Breast epithelium (tissue), 3 donors: ENCODE measurements at regions not wholly inside any gene's neighbourhood (a gene's known extent, or its start where the extent isn't known, plus 50 kb on each side); places are given as distances from the start of the nearest gene placed in this dataset.

Experiments used
- POLR2A ChIP-seq: fragments of 450-650 bp; IDR thresholded peaks from one replicate; pipeline ENCODE4 v1.6.1; 2016; ENCODE audit warnings: antibody characterized with exemption, mild to moderate bottlenecking, moderate library complexity
- POLR2AphosphoS5 ChIP-seq, 3 donors: sonication (generic); formaldehyde crosslinking; IDR thresholded peaks; one replicate each; pipeline ENCODE4 v1.6.1; 2017; ENCODE audit warnings: antibody characterized with exemption in 3 of 3
- TF ChIP-seq, protein P1 (sequence below), 3 donors: fragments of 450-650 bp; IDR thresholded peaks; one replicate each; pipeline ENCODE4 v1.5.1; 2016 to 2017; ENCODE audit warnings: antibody characterized with exemption in 3 of 3, mild to moderate bottlenecking in 3 of 3, moderate library complexity in 3 of 3

DNA sequence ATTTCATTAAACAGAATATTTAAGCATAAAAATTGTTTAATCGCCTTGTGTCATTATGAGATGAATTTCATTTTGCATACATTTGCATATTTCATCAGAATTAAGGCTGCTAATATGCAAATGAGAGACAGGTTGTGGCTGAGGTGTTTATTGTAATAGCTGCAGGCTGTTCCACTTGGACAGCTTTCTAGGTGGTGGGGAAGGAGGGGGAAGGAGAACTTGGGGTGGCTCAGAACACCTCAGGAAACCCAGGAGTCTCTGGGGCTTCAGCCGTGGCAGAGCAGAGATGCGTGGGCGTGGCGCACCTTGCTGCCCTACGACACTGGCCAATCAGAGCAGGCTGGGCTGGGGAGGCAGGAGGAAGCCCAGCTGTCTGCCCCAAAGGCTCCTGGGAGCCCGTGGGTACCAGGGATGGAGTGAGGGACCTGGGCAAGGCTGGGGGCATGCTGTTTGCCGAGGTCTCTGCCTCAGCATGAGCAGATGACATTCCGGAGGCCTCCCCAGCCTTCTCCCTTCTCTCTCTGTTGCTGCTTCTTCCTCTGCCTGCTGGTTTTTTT lies 542.9 kb downstream of the MN1 start:
- TF ChIP-seq, protein P1, sequence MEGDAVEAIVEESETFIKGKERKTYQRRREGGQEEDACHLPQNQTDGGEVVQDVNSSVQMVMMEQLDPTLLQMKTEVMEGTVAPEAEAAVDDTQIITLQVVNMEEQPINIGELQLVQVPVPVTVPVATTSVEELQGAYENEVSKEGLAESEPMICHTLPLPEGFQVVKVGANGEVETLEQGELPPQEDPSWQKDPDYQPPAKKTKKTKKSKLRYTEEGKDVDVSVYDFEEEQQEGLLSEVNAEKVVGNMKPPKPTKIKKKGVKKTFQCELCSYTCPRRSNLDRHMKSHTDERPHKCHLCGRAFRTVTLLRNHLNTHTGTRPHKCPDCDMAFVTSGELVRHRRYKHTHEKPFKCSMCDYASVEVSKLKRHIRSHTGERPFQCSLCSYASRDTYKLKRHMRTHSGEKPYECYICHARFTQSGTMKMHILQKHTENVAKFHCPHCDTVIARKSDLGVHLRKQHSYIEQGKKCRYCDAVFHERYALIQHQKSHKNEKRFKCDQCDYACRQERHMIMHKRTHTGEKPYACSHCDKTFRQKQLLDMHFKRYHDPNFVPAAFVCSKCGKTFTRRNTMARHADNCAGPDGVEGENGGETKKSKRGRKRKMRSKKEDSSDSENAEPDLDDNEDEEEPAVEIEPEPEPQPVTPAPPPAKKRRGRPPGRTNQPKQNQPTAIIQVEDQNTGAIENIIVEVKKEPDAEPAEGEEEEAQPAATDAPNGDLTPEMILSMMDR (IDR thresholded peaks at IDR 0.05): no peak
- no peak for TF ChIP-seq POLR2A
- no peak for TF ChIP-seq POLR2AphosphoS5 (IDR thresholded peaks at IDR 0.05)
